ENCODE measurements at regions not wholly inside any gene's neighbourhood (a gene's known extent, or its start where the extent isn't known, plus 50 kb on each side); places are given as distances from the start of the nearest gene placed in this dataset.

DNA sequence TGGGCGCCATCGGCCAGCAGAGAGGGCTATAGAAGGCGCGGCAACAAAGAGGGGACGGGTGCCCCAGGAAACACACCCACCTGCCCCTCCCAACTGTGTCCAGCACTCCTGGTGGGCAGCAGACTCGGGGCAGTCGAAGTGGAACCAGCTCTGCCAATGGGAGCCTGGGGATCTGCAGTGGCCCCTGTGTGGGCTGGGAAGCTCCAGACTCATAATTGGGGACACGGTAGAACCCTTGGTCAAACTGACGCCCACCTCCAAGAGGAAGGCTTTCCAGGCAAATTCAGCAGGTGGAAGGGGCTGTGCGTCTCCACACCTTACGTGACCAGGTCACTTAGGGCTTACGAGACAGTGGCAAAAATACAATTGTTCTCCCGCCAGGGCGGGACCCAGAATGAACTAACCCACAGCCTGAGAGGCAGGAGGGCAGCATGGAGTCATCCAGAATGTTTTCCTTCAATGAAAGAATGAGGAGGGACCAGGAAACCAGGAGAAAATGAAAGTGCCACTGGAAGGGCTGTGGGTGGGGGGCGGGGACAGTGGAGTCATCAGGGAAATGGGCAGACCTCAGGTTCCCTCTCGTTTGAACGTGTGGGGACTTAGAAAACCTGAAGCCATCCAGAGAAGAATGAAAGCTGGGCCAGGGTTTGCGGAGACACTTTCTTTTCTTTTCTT is 53.2 kb upstream of the SHANK2 start:
- TF ChIP-seq, protein P1, sequence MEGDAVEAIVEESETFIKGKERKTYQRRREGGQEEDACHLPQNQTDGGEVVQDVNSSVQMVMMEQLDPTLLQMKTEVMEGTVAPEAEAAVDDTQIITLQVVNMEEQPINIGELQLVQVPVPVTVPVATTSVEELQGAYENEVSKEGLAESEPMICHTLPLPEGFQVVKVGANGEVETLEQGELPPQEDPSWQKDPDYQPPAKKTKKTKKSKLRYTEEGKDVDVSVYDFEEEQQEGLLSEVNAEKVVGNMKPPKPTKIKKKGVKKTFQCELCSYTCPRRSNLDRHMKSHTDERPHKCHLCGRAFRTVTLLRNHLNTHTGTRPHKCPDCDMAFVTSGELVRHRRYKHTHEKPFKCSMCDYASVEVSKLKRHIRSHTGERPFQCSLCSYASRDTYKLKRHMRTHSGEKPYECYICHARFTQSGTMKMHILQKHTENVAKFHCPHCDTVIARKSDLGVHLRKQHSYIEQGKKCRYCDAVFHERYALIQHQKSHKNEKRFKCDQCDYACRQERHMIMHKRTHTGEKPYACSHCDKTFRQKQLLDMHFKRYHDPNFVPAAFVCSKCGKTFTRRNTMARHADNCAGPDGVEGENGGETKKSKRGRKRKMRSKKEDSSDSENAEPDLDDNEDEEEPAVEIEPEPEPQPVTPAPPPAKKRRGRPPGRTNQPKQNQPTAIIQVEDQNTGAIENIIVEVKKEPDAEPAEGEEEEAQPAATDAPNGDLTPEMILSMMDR (optimal IDR thresholded peaks at IDR 0.05 in 1 of 3, IDR thresholded peaks at IDR 0.05 in 1 of 3, conservative IDR thresholded peaks at IDR 0.05 in 1 of 3; ENCODE audit: extremely low read depth in 1 of 3, insufficient read depth in 2 of 3, low read length in 3 of 3), result no peak
- no peak for TF ChIP-seq EZH2 (IDR thresholded peaks at IDR 0.05; ENCODE audit: low read length)
